Suprapubic skin (tissue), 4 donors: ENCODE measurements at regions not wholly inside any gene's neighbourhood (a gene's known extent, or its start where the extent isn't known, plus 50 kb on each side); places are given as distances from the start of the nearest gene placed in this dataset.
"Not testable (repeated sequence)": the region's sequence is repeated elsewhere in the genome, so short reads cannot be mapped to it uniquely, and the experiment has no call there.

Source experiments
- DNase-seq, 2 donors: peaks; one replicate each; pipeline ENCODE4 v3.0.0-alpha.2; 2019; ENCODE audit warnings: low spot score in 2 of 2
- H3K27ac ChIP-seq: fragments of 200-600 bp; sonication (generic); one replicate; pipeline ENCODE4 v1.5.1; 2019
- H3K27me3 ChIP-seq: fragments of 200-600 bp; sonication (generic); one replicate; pipeline ENCODE4 v1.5.1; 2019
- H3K36me3 ChIP-seq: fragments of 200-600 bp; sonication (generic); one replicate; pipeline ENCODE4 v1.5.1; 2019
- H3K4me1 ChIP-seq: fragments of 200-600 bp; sonication (generic); one replicate; pipeline ENCODE4 v1.5.1; 2019
- H3K4me3 ChIP-seq: fragments of 200-600 bp; sonication (generic); one replicate; pipeline ENCODE4 v1.5.1; 2019; ENCODE audit warnings: mild to moderate bottlenecking
- H3K9me3 ChIP-seq: fragments of 200-600 bp; sonication (generic); one replicate; pipeline ENCODE4 v1.5.1; 2019
- EP300 ChIP-seq: sonication (generic); formaldehyde crosslinking; IDR thresholded peaks from one replicate; pipeline ENCODE4 v1.6.1; 2017; ENCODE audit warnings: antibody characterized with exemption
- POLR2A ChIP-seq, 2 donors: fragments of 450-650 bp; IDR thresholded peaks; one replicate each; pipeline ENCODE4 v1.6.1; 2017; ENCODE audit warnings: antibody characterized with exemption in 2 of 2, mild to moderate bottlenecking in 2 of 2, moderate library complexity in 2 of 2
- POLR2AphosphoS5 ChIP-seq, 3 donors: sonication (generic); formaldehyde crosslinking; IDR thresholded peaks; one replicate each; pipeline ENCODE4 v1.6.1; 2017; ENCODE audit warnings: antibody characterized with exemption in 3 of 3
- WGBS: methylation state at CpG from one replicate; pipeline ENCODE4 v1.1.5; 2018; 5-methylcytosine and 5-hydroxymethylcytosine counted together
- TF ChIP-seq, protein P1 (sequence below), 2 donors: fragments of 200-600 bp in 1 of 2; fragments of 450-650 bp in 1 of 2; sonication (generic) in 1 of 2; IDR thresholded peaks; one replicate each; pipeline ENCODE4 v1.5.1; 2016 to 2019; ENCODE audit warnings: antibody characterized with exemption in 2 of 2, mild to moderate bottlenecking in 1 of 2, moderate library complexity in 1 of 2

- no peak for TF ChIP-seq POLR2AphosphoS5 (IDR thresholded peaks at IDR 0.05)
- TF ChIP-seq, protein P1, sequence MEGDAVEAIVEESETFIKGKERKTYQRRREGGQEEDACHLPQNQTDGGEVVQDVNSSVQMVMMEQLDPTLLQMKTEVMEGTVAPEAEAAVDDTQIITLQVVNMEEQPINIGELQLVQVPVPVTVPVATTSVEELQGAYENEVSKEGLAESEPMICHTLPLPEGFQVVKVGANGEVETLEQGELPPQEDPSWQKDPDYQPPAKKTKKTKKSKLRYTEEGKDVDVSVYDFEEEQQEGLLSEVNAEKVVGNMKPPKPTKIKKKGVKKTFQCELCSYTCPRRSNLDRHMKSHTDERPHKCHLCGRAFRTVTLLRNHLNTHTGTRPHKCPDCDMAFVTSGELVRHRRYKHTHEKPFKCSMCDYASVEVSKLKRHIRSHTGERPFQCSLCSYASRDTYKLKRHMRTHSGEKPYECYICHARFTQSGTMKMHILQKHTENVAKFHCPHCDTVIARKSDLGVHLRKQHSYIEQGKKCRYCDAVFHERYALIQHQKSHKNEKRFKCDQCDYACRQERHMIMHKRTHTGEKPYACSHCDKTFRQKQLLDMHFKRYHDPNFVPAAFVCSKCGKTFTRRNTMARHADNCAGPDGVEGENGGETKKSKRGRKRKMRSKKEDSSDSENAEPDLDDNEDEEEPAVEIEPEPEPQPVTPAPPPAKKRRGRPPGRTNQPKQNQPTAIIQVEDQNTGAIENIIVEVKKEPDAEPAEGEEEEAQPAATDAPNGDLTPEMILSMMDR (IDR thresholded peaks at IDR 0.05), result no peak
- no peak for TF ChIP-seq EP300
- TF ChIP-seq POLR2A (IDR thresholded peaks at IDR 0.05), result no peak
- Histone ChIP-seq H3K27ac (peak overlapping the region; percentile 89), H3K36me3 (no peaks in the 10 kb centered on the region), H3K4me1 (peaks cover 23% of the 10 kb centered on the region), H3K27me3 (peaks cover 11% of the 10 kb centered on the region), H3K9me3 (no peaks in the 10 kb centered on the region), H3K4me3 (peak overlapping the region; percentile 65)
- DNase-seq, result no peak
- 2% methylated on average over 41 of the region's 68 CpGs for WGBS
Observed at GRCh38 chr12:67069451-67070306, 199.5 kb upstream of the CAND1 start.

- Histone ChIP-seq H3K4me3 (no peak overlapping the region), H3K36me3 (no peaks in the 10 kb centered on the region), H3K4me1 (peaks cover 24% of the 10 kb centered on the region), H3K27me3 (peaks cover 9% of the 10 kb centered on the region), H3K9me3 (no peaks in the 10 kb centered on the region), H3K27ac (no peak overlapping the region)
- no peak for DNase-seq
- TF ChIP-seq EP300 (no peak), POLR2A (IDR thresholded peaks at IDR 0.05) (no peak), POLR2AphosphoS5 (IDR thresholded peaks at IDR 0.05) (no peak)
- TF ChIP-seq, protein P1 (IDR thresholded peaks at IDR 0.05), result no peak
- 62% methylated on average over 6 of the region's 6 CpGs for WGBS
Observed at GRCh38 chr12:67070307-67070600, 198.9 kb upstream of the CAND1 start.

DNA sequence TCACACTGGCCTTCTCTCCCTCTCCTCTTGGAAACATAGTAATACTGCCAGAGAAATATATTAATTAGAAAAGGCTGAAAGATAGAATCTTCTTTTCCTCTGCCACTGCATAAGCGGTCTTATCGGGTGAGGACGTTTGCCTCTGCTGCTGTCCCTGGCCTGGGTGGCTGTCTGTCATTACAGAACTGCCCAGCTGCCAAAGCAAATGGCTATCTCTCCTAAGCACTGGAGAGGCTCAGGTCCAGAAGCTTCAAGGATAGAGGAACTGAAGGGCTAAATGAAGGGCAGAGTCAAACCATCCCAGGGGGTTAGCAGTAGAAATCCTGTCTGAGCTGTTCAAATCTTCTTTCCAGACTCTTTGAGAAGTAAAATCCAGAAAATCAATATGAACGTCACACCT, 198.6 kb upstream of the CAND1 start:
- H3K27ac ChIP-seq, result no peak overlapping the region
- 77% methylated on average over 4 of the region's 4 CpGs for WGBS

GRCh38 chr12:67072281-67072680, 196.9 kb upstream of the CAND1 start:
- not testable (repeated sequence) for H3K27me3 ChIP-seq, H3K36me3 ChIP-seq, H3K27ac ChIP-seq, H3K4me3 ChIP-seq, H3K9me3 ChIP-seq, DNase-seq
- H3K4me1 ChIP-seq, result peaks cover 26% of the 10 kb centered on the region
- 89% methylated on average over 4 of the region's 4 CpGs for WGBS

More for the DNA sequence above, 198.6 kb upstream of the CAND1 start:
- Histone ChIP-seq H3K4me1 (peaks cover 26% of the 10 kb centered on the region), H3K9me3 (no peaks in the 10 kb centered on the region), H3K4me3 (no peak overlapping the region), H3K27me3 (peaks cover 9% of the 10 kb centered on the region), H3K36me3 (no peaks in the 10 kb centered on the region)
- TF ChIP-seq, protein P1 (IDR thresholded peaks at IDR 0.05), result no peak
- TF ChIP-seq POLR2A (IDR thresholded peaks at IDR 0.05) (no peak), EP300 (no peak), POLR2AphosphoS5 (IDR thresholded peaks at IDR 0.05) (no peak)
- DNase-seq, result no peak

- TF ChIP-seq, protein P1 (IDR thresholded peaks at IDR 0.05), result no peak
- TF ChIP-seq EP300, result no peak
- TF ChIP-seq POLR2AphosphoS5 (IDR thresholded peaks at IDR 0.05), result no peak
- TF ChIP-seq POLR2A (IDR thresholded peaks at IDR 0.05), result no peak
- H3K4me1 ChIP-seq, result peaks cover 19% of the 10 kb centered on the region
- 49% methylated on average over 1 of the region's 1 CpG for WGBS
Observed at GRCh38 chr12:67073336-67073735, 195.8 kb upstream of the CAND1 start.

More at GRCh38 chr12:67073336-67073735, 195.8 kb upstream of the CAND1 start:
- no peak overlapping the region for H3K4me3 ChIP-seq
- H3K36me3 ChIP-seq, result no peaks in the 10 kb centered on the region
- H3K27me3 ChIP-seq, result peaks cover 4% of the 10 kb centered on the region
- no peak for DNase-seq
- H3K27ac ChIP-seq, result no peak overlapping the region
- no peaks in the 10 kb centered on the region for H3K9me3 ChIP-seq
